ENCODE measurements at regions not wholly inside any gene's neighbourhood (a gene's known extent, or its start where the extent isn't known, plus 50 kb on each side); places are given as distances from the start of the nearest gene placed in this dataset.

- BruUV-seq (replicated peaks): no TSS peak
- TF ChIP-seq ZBED1 (IDR thresholded peaks at IDR 0.05; ENCODE audit: borderline replicate concordance) (no peak), SREBF2 (IDR thresholded peaks at IDR 0.05; ENCODE audit: low read length) (no peak), NBN (IDR thresholded peaks at IDR 0.05) (no peak), CREB1 (IDR thresholded peaks at IDR 0.05; ENCODE audit: low read depth) (no peak), BCL3 (IDR thresholded peaks at IDR 0.05; ENCODE audit: borderline replicate concordance, insufficient read depth, low read depth, low read length, poor library complexity, severe bottlenecking) (no peak), ZBTB4 (CRISPR knock-in tag; IDR thresholded peaks at IDR 0.05) (no peak), SPI1 (IDR thresholded peaks at IDR 0.05; ENCODE audit: borderline replicate concordance, insufficient read depth, low read depth, low read length) (no peak)
- TF ChIP-seq, protein P1, sequence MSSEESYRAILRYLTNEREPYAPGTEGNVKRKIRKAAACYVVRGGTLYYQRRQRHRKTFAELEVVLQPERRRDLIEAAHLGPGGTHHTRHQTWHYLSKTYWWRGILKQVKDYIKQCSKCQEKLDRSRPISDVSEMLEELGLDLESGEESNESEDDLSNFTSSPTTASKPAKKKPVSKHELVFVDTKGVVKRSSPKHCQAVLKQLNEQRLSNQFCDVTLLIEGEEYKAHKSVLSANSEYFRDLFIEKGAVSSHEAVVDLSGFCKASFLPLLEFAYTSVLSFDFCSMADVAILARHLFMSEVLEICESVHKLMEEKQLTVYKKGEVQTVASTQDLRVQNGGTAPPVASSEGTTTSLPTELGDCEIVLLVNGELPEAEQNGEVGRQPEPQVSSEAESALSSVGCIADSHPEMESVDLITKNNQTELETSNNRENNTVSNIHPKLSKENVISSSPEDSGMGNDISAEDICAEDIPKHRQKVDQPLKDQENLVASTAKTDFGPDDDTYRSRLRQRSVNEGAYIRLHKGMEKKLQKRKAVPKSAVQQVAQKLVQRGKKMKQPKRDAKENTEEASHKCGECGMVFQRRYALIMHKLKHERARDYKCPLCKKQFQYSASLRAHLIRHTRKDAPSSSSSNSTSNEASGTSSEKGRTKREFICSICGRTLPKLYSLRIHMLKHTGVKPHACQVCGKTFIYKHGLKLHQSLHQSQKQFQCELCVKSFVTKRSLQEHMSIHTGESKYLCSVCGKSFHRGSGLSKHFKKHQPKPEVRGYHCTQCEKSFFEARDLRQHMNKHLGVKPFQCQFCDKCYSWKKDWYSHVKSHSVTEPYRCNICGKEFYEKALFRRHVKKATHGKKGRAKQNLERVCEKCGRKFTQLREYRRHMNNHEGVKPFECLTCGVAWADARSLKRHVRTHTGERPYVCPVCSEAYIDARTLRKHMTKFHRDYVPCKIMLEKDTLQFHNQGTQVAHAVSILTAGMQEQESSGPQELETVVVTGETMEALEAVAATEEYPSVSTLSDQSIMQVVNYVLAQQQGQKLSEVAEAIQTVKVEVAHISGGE (CRISPR knock-in tag; IDR thresholded peaks at IDR 0.05): no peak
- no peak for ATAC-seq
- no peaks in the 10 kb centered on the region for H3K79me2 ChIP-seq (ENCODE audit: control insufficient read depth, insufficient read depth, low read length)
- H3K4me2 ChIP-seq (ENCODE audit: control insufficient read depth, insufficient read depth): no peak overlapping the region
- no peak overlapping the region for H3K27ac ChIP-seq (ENCODE audit: control insufficient read depth, insufficient read depth)
- FAIRE-seq: no peak
- WGBS (ENCODE audit: insufficient coverage, insufficient replicate concordance, low lambda C conversion rate, missing lambda C conversion rate): 34% methylated on average over 3 of the region's 3 CpGs
- ChIA-PET RAD21 (ENCODE audit: unreplicated experiment) (interaction anchor here (1.3 kb wide), 1 partner anchor 14 kb away, joined by 3 read pairs; no protein-coding TSS in a partner anchor), CTCF (interaction anchor here (1.1 to 2.3 kb wide), 3 partner anchors 11 to 14 kb away, joined by 3 to 5 read pairs (median 4); no protein-coding TSS in a partner anchor), POLR2A (interaction anchor here (0.6 to 1.0 kb wide), 2 partner anchors 10 to 77 kb away, joined by 3 to 12 read pairs; no protein-coding TSS in a partner anchor), SMC1A (ENCODE audit: uncharacterized antibody, unreplicated experiment) (interaction anchor here (1.0 kb wide), 2 partner anchors 14 to 24 kb away, joined by 3 to 4 read pairs; no protein-coding TSS in a partner anchor)
- no peak overlapping the region for H2AFZ ChIP-seq (ENCODE audit: control insufficient read depth, low read depth, low read length)
- peaks cover 9% of the 10 kb centered on the region for H3K4me1 ChIP-seq (ENCODE audit: control insufficient read depth, insufficient read depth, low read length)
- intact Hi-C loops (cut with micrococcal nuclease; ENCODE audit: unreplicated experiment) (no loop called here), in situ Hi-C loops (cut with MboI) (loop anchor here (25.0 kb wide), 1 partner anchor 1165 kb away; no protein-coding TSS in a partner anchor)
- H3K36me3 ChIP-seq (ENCODE audit: control insufficient read depth in 2 of 2, insufficient read depth in 2 of 2, low read length in 1 of 2): no peaks in the 10 kb centered on the region
- DNase-seq (ENCODE audit: low read depth, low spot score): no peak
- H3K9ac ChIP-seq (ENCODE audit: control insufficient read depth, insufficient read depth, low read length): no peak overlapping the region
- no peak overlapping the region for H3K4me3 ChIP-seq
- no peaks in the 10 kb centered on the region for H3K27me3 ChIP-seq (replicated peaks in 1 of 2; ENCODE audit: control insufficient read depth in 2 of 2, insufficient read depth in 2 of 2, low read length in 1 of 2)
- H4K20me1 ChIP-seq (ENCODE audit: control insufficient read depth, insufficient read depth): no peaks in the 10 kb centered on the region
- no peaks in the 10 kb centered on the region; the same call in 2 of the 3 replicates for H3K9me3 ChIP-seq (replicated peaks; ENCODE audit: control insufficient read depth, insufficient read depth, low read length)
Measured at GRCh38 chr17:37802061-37802595, 57.3 kb upstream of the HNF1B start.

Measured in GM12878 (cell line).